OCI-LY1 (cell line): ENCODE measurements at regions not wholly inside any gene's neighbourhood (a gene's known extent, or its start where the extent isn't known, plus 50 kb on each side); places are given as distances from the start of the nearest gene placed in this dataset.

Experiments
- EZH2 ChIP-seq: fragments of 200-600 bp; sonication (generic), shearing (Covaris generic); IDR thresholded peaks from 2 replicates; pipeline ENCODE4 v1.8.0; 2017; ENCODE audit warnings: borderline replicate concordance, mixed run types, mild to moderate bottlenecking, antibody characterized with exemption, low read length, moderate library complexity, mixed read lengths
- TF ChIP-seq, protein P1 (sequence below): fragments of 200-600 bp; sonication (generic), shearing (Covaris generic); IDR thresholded peaks from 2 replicates; pipeline ENCODE4 v1.5.1; 2017; ENCODE audit warnings: mild to moderate bottlenecking, antibody characterized with exemption, low read length, moderate library complexity, mixed read lengths

DNA sequence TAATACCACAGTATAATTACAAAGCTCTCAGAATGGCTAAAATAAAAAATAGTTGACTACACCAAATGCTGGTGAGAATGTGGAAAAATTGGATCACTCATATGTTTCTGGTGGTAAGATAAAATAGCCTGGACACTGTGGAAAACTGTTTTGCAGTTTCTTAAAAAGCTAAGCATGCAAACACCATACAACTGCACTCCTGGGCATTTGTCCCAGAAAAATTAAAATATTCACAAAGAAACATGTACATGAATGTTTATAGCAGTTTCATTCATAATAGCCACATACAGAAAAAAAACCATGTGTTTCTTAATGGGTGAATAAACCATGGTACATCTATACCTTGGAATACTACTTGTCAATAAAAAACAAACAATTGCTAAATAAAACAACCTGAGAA is 172.9 kb downstream of the AHR start:
- TF ChIP-seq, protein P1, sequence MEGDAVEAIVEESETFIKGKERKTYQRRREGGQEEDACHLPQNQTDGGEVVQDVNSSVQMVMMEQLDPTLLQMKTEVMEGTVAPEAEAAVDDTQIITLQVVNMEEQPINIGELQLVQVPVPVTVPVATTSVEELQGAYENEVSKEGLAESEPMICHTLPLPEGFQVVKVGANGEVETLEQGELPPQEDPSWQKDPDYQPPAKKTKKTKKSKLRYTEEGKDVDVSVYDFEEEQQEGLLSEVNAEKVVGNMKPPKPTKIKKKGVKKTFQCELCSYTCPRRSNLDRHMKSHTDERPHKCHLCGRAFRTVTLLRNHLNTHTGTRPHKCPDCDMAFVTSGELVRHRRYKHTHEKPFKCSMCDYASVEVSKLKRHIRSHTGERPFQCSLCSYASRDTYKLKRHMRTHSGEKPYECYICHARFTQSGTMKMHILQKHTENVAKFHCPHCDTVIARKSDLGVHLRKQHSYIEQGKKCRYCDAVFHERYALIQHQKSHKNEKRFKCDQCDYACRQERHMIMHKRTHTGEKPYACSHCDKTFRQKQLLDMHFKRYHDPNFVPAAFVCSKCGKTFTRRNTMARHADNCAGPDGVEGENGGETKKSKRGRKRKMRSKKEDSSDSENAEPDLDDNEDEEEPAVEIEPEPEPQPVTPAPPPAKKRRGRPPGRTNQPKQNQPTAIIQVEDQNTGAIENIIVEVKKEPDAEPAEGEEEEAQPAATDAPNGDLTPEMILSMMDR: no peak
- no peak for TF ChIP-seq EZH2
